ENCODE measurements at regions not wholly inside any gene's neighbourhood (a gene's known extent, or its start where the extent isn't known, plus 50 kb on each side); places are given as distances from the start of the nearest gene placed in this dataset.

DNA sequence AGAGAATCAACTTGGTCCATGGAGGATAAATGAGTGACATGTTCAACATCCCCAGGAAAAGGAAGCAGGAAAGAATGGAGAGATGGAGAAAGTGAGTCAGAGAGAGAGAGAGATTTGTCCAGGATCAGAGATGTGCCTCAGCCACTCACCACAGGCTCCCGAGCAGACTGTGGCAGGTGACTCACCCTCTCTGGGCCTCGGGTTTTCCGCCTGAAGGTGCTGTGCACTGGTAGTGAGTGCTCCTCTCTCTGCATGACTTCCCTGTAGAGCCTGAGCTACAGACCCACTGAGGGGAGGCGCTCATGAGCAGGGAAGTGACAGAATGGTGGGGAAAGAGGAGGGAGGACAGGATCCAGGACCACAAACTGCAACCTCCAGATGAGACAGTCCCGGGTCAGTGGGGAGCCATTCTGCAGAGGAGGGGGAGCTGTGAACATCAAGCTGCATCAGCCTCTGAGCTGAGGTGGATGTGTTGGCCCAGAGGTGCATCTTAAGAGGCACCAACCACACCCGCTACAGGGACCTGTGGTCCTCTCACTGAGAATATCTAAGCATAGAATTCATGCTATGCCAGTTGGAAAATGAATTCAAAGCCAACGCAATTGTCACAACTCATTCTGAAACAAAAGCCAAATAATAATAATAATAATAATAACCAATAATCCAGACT lies 433.4 kb downstream of the BRD1 start:
- Histone ChIP-seq H3K9me3 (ENCODE audit: control insufficient read depth, insufficient read depth, low read length) (peaks cover 10% of the 10 kb centered on the region), H3K4me2 (ENCODE audit: low read length) (no peak overlapping the region), H3K9me2 (replicated peaks; ENCODE audit: control insufficient read depth, low read length) (no peaks in the 10 kb centered on the region), H3K4me3 (ENCODE audit: low read length) (no peak overlapping the region), H3F3A (ENCODE audit: control insufficient read depth, insufficient read depth) (no peaks in the 10 kb centered on the region), H3K36me3 (ENCODE audit: control insufficient read depth, low read length) (no peaks in the 10 kb centered on the region), H3K27ac (ENCODE audit: low read depth, low read length) (no peak overlapping the region), H3K4me1 (ENCODE audit: control insufficient read depth, low read length) (no peaks in the 10 kb centered on the region; the same call in 1 of the 2 replicates), H4K20me1 (ENCODE audit: control insufficient read depth, insufficient read depth, low read depth, low read length) (no peaks in the 10 kb centered on the region), H3K27me3 (ENCODE audit: control insufficient read depth, low read length) (no peaks in the 10 kb centered on the region), H3K79me2 (ENCODE audit: control insufficient read depth, low read length) (no peaks in the 10 kb centered on the region)
- TF ChIP-seq, protein P1, sequence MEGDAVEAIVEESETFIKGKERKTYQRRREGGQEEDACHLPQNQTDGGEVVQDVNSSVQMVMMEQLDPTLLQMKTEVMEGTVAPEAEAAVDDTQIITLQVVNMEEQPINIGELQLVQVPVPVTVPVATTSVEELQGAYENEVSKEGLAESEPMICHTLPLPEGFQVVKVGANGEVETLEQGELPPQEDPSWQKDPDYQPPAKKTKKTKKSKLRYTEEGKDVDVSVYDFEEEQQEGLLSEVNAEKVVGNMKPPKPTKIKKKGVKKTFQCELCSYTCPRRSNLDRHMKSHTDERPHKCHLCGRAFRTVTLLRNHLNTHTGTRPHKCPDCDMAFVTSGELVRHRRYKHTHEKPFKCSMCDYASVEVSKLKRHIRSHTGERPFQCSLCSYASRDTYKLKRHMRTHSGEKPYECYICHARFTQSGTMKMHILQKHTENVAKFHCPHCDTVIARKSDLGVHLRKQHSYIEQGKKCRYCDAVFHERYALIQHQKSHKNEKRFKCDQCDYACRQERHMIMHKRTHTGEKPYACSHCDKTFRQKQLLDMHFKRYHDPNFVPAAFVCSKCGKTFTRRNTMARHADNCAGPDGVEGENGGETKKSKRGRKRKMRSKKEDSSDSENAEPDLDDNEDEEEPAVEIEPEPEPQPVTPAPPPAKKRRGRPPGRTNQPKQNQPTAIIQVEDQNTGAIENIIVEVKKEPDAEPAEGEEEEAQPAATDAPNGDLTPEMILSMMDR (IDR thresholded peaks at IDR 0.05; ENCODE audit: low read depth, low read length, poor library complexity, severe bottlenecking), result no peak
- no peak for TF ChIP-seq EZH2phosphoT487 (IDR thresholded peaks at IDR 0.05; ENCODE audit: borderline replicate concordance, low read length)

DNA sequence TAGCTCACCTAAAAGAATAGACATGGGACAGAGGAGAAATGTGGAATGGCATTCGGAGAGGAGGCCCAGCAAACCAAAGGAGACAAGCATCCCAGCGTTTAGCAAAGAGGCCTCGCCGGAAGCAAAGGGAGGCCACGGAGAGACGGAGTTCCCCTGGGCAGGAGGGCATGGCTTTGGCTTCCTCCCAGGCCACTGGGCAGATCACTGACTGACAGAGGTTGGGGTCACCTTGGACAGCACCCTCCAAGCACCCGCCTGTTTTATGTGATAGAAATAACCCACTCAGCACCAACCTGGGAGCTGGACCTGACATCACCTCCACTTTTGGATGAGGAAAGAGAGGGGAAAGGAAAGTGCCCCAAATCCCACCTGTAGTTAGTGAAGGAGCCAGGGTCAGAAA lies 434.1 kb downstream of the BRD1 start:
- Histone ChIP-seq H3K4me1 (ENCODE audit: control insufficient read depth, low read length) (no peaks in the 10 kb centered on the region; the same call in 1 of the 2 replicates), H3K4me3 (ENCODE audit: low read length) (no peak overlapping the region), H3K27ac (ENCODE audit: low read depth, low read length) (no peak overlapping the region), H3K79me2 (ENCODE audit: control insufficient read depth, low read length) (no peaks in the 10 kb centered on the region), H3K4me2 (ENCODE audit: low read length) (no peak overlapping the region), H4K20me1 (ENCODE audit: control insufficient read depth, insufficient read depth, low read depth, low read length) (no peaks in the 10 kb centered on the region), H3K9me2 (replicated peaks; ENCODE audit: control insufficient read depth, low read length) (no peaks in the 10 kb centered on the region), H3K36me3 (ENCODE audit: control insufficient read depth, low read length) (no peaks in the 10 kb centered on the region), H3K27me3 (ENCODE audit: control insufficient read depth, low read length) (no peaks in the 10 kb centered on the region), H3K9me3 (ENCODE audit: control insufficient read depth, insufficient read depth, low read length) (peaks cover 10% of the 10 kb centered on the region), H3F3A (ENCODE audit: control insufficient read depth, insufficient read depth) (no peaks in the 10 kb centered on the region)
- TF ChIP-seq, protein P1 (IDR thresholded peaks at IDR 0.05; ENCODE audit: low read depth, low read length, poor library complexity, severe bottlenecking), result no peak
- TF ChIP-seq EZH2phosphoT487 (IDR thresholded peaks at IDR 0.05; ENCODE audit: borderline replicate concordance, low read length), result no peak

DNA sequence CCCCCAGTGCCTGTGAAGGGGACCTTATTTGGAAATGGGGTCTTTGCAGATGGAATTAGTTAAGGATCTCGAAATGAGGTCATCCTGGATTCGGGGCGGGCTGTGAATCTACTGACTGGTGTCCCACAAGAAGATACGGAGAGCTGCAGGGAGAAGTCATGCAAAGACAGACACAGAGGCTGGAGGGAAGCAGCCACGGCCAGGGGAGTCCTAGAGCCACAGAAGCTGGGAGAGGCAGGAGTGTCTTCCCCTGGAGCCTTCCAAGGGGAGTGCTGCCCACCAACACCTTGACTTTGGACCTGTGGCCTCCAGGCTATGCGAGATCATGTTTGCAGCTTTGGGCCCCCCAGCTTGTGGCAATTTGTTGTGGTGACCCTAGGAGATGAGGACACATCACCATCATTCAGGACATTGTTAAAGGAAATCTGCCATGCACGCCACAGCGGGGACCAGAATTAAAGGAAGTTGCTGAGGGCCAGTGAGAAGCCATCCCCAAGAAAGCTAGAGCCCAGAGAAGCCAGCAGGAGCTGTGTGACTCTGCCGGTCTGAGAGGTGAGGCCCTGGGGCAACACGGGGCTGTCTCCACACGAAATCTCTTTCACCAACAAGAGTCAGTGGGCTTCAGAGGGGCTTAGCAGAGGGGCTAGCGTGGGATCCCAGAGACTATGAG lies 434.7 kb downstream of the BRD1 start:
- H3K9me2 ChIP-seq (replicated peaks; ENCODE audit: control insufficient read depth, low read length), result no peaks in the 10 kb centered on the region
- no peak overlapping the region for H3K4me2 ChIP-seq (ENCODE audit: low read length)
- no peaks in the 10 kb centered on the region for H3F3A ChIP-seq (ENCODE audit: control insufficient read depth, insufficient read depth)
- no peaks in the 10 kb centered on the region for H3K27me3 ChIP-seq (ENCODE audit: control insufficient read depth, low read length)
- TF ChIP-seq, protein P1 (IDR thresholded peaks at IDR 0.05; ENCODE audit: low read depth, low read length, poor library complexity, severe bottlenecking), result no peak
- TF ChIP-seq EZH2phosphoT487 (IDR thresholded peaks at IDR 0.05; ENCODE audit: borderline replicate concordance, low read length), result no peak
- H3K9me3 ChIP-seq (ENCODE audit: control insufficient read depth, insufficient read depth, low read length), result peaks cover 12% of the 10 kb centered on the region
- no peaks in the 10 kb centered on the region for H4K20me1 ChIP-seq (ENCODE audit: control insufficient read depth, insufficient read depth, low read depth, low read length)
- H3K4me1 ChIP-seq (ENCODE audit: control insufficient read depth, low read length), result no peaks in the 10 kb centered on the region; the same call in 1 of the 2 replicates
- H3K27ac ChIP-seq (ENCODE audit: low read depth, low read length), result no peak overlapping the region
- H3K36me3 ChIP-seq (ENCODE audit: control insufficient read depth, low read length), result no peaks in the 10 kb centered on the region
- H3K79me2 ChIP-seq (ENCODE audit: control insufficient read depth, low read length), result no peaks in the 10 kb centered on the region
- H3K4me3 ChIP-seq (ENCODE audit: low read length), result no peak overlapping the region
